GM12878 (cell line): ENCODE measurements at regions not wholly inside any gene's neighbourhood (a gene's known extent, or its start where the extent isn't known, plus 50 kb on each side); places are given as distances from the start of the nearest gene placed in this dataset.

Experiments used
- ATAC-seq: fragments of 200-7000 bp; cut with Tn5 transposase; 3 replicates; pipeline ENCODE4 v1.9.1; 2020; ENCODE audit warnings: mild to moderate bottlenecking, moderate library complexity
- BruUV-seq: library from RNA; stranded (reverse); fragments of 400-500 nt; replicated peaks from 2 replicates; lab custom pipeline; 2021; lab: Mats Ljungman, UMichigan
- CTCF ChIA-PET: fragments of 300-600 bp; sonication (Branson Sonifier 250); formaldehyde crosslinking; extraction: SDS; loops from one replicate; lab custom pipeline; 2021; ENCODE audit warnings: inconsistent platforms; lab: Yijun Ruan, JAX
- POLR2A ChIA-PET: fragments of 350-600 bp; formaldehyde crosslinking; extraction: SDS; loops from one replicate; lab custom pipeline; 2021; ENCODE audit warnings: inconsistent platforms; lab: Charles Lee
- RAD21 ChIA-PET: fragments of 300-600 bp; sonication (Branson Sonifier 250); formaldehyde crosslinking; loops from one replicate; lab custom pipeline; 2023; ENCODE audit warnings: antibody characterized with exemption; ENCODE audit not compliant: unreplicated experiment; lab: Charles Lee
- SMC1A ChIA-PET: fragments of 300-600 bp; sonication (Branson Sonifier 250); formaldehyde crosslinking; loops from one replicate; lab custom pipeline; 2023; ENCODE audit not compliant: unreplicated experiment, uncharacterized antibody; lab: Charles Lee
- DNase-seq: peaks from one replicate; pipeline ENCODE4 v3.0.0-alpha.2; 2011; ENCODE audit warnings: low read depth, low spot score
- FAIRE-seq: peaks from 3 replicates; lab custom pipeline; 2011; peaks lifted over from hg19 to GRCh38; lab: Jason Lieb, UNC
- H2AFZ ChIP-seq: 2 replicates; pipeline ENCODE4 v1.6.0; 2011; ENCODE audit warnings: low read depth, low read length, control low read depth; ENCODE audit not compliant: control insufficient read depth
- H3K27ac ChIP-seq: 2 replicates; pipeline ENCODE4 v1.5.1; 2011; ENCODE audit warnings: control low read depth; ENCODE audit not compliant: control insufficient read depth, insufficient read depth
- H3K27me3 ChIP-seq, 2 experiments: replicated peaks in 1 of 2; 2 replicates each; pipeline versions ENCODE4 v1.6.0 to v1.6.1; 2011; ENCODE audit warnings: low read length in 1 of 2; ENCODE audit not compliant: control insufficient read depth in 2 of 2, insufficient read depth in 2 of 2
- H3K36me3 ChIP-seq, 2 experiments: 2 replicates each; pipeline ENCODE4 v1.5.1; 2011; ENCODE audit warnings: low read length in 1 of 2; ENCODE audit not compliant: control insufficient read depth in 2 of 2, insufficient read depth in 2 of 2
- H3K4me1 ChIP-seq: 2 replicates; pipeline ENCODE4 v1.6.1; 2011; ENCODE audit warnings: mild to moderate bottlenecking, low read length, moderate library complexity, mixed read lengths; ENCODE audit not compliant: control insufficient read depth, insufficient read depth
- H3K4me2 ChIP-seq: 2 replicates; pipeline ENCODE4 v1.6.0; 2011; ENCODE audit warnings: control low read depth; ENCODE audit not compliant: control insufficient read depth, insufficient read depth
- H3K4me3 ChIP-seq: fragments of 200-600 bp; sonication (generic); 2 replicates; pipeline ENCODE4 v1.5.1; 2016
- H3K79me2 ChIP-seq: 2 replicates; pipeline ENCODE4 v1.6.0; 2011; ENCODE audit warnings: low read length; ENCODE audit not compliant: control insufficient read depth, insufficient read depth
- H3K9ac ChIP-seq: 2 replicates; pipeline ENCODE4 v1.8.0; 2011; ENCODE audit warnings: low read length, control low read depth, mixed read lengths; ENCODE audit not compliant: control insufficient read depth, insufficient read depth
- H3K9me3 ChIP-seq: replicated peaks from 3 replicates; pipeline ENCODE4 v1.5.1; 2011; ENCODE audit warnings: mild to moderate bottlenecking, low read length; ENCODE audit not compliant: control insufficient read depth, insufficient read depth
- H4K20me1 ChIP-seq: 2 replicates; pipeline ENCODE4 v1.6.0; 2011; ENCODE audit not compliant: control insufficient read depth, insufficient read depth
- CBFB ChIP-seq: IDR thresholded peaks from 2 replicates; pipeline ENCODE4 v1.6.1; 2016; ENCODE audit warnings: antibody characterized with exemption, low read depth
- CEBPB ChIP-seq, 2 experiments: fragments of 150-350 bp in 1 of 2; IDR thresholded peaks; 2 replicates each; pipeline ENCODE4 v1.6.1; 2012 to 2014; ENCODE audit warnings: low read depth in 2 of 2, low read length in 2 of 2, borderline replicate concordance in 1 of 2, inconsistent platforms in 1 of 2
- ELK1 ChIP-seq: IDR thresholded peaks from 2 replicates; pipeline ENCODE4 v1.6.1; 2012; ENCODE audit warnings: low read depth, low read length, improper control_type of control experiment
- ETV6 ChIP-seq, 2 experiments: fragments of 450-650 bp in 1 of 2; IDR thresholded peaks in 1 of 2; conservative IDR thresholded peaks in 1 of 2; 2 replicates each; pipeline ENCODE4 v1.6.1; 2014; ENCODE audit warnings: antibody characterized with exemption in 1 of 2, borderline replicate concordance in 1 of 2, low read depth in 1 of 2, mild to moderate bottlenecking in 1 of 2, moderate library complexity in 1 of 2
- HDAC2 ChIP-seq: fragments of 200-600 bp; sonication (generic); IDR thresholded peaks from 2 replicates; pipeline ENCODE4 v1.6.1; 2017
- MTA3 ChIP-seq: IDR thresholded peaks from 2 replicates; pipeline ENCODE4 v1.6.1; 2012; ENCODE audit warnings: low read length, inconsistent platforms, borderline replicate concordance
- MYC ChIP-seq: IDR thresholded peaks from 2 replicates; pipeline ENCODE4 v1.6.1; 2011; ENCODE audit warnings: mild to moderate bottlenecking, low read length, moderate library complexity, inconsistent platforms; ENCODE audit not compliant: insufficient read depth, insufficient replicate concordance, insufficient read length, severe bottlenecking
- RB1 ChIP-seq: fragments of 450-650 bp; formaldehyde crosslinking; IDR thresholded peaks from 2 replicates; pipeline ENCODE4 v1.6.1; 2017; ENCODE audit warnings: mild to moderate bottlenecking, borderline replicate concordance
- SUZ12 ChIP-seq: fragments of 200-600 bp; sonication (generic); IDR thresholded peaks from one replicate; pipeline ENCODE4 v1.6.1; 2018; ENCODE audit warnings: antibody characterized with exemption, mild to moderate bottlenecking; ENCODE audit not compliant: unreplicated experiment
- TAF1 ChIP-seq: IDR thresholded peaks from 2 replicates; pipeline ENCODE4 v1.6.1; 2011; ENCODE audit warnings: mild to moderate bottlenecking, low read depth, low read length, borderline replicate concordance
- ZNF24 ChIP-seq: fragments of 450-650 bp; IDR thresholded peaks from 2 replicates; pipeline ENCODE4 v1.6.1; 2017; ENCODE audit warnings: antibody characterized with exemption, mild to moderate bottlenecking
- WGBS: methylation state at CpG from one replicate; pipeline ENCODE4 v1.1.6; 2016; ENCODE audit warnings: low lambda C conversion rate; ENCODE audit not compliant: insufficient replicate concordance, insufficient coverage; ENCODE audit errors: missing lambda C conversion rate; 5-methylcytosine and 5-hydroxymethylcytosine counted together
- in situ Hi-C: fragments of 300-500 bp; cut with MboI; formaldehyde crosslinking; loops from 9 replicates; pipeline ENCODE4 v1.14.3; 2018; ENCODE audit warnings: mixed read lengths
- intact Hi-C: fragments of 100-400 bp; cut with micrococcal nuclease; formaldehyde crosslinking; loops from one replicate; pipeline ENCODE4 v1.14.2; 2022; ENCODE audit not compliant: unreplicated experiment
- TF ChIP-seq, protein P1 (sequence below): fragments of 450-650 bp; IDR thresholded peaks from 2 replicates; pipeline ENCODE4 v1.6.1; 2017; ENCODE audit warnings: mild to moderate bottlenecking, moderate library complexity
- TF ChIP-seq, protein P2 (sequence below): fragments of 450-650 bp; formaldehyde crosslinking; IDR thresholded peaks from 2 replicates; pipeline ENCODE4 v1.4.0; 2020; ENCODE audit warnings: mild to moderate bottlenecking, moderate library complexity

- TF ChIP-seq, protein P1, sequence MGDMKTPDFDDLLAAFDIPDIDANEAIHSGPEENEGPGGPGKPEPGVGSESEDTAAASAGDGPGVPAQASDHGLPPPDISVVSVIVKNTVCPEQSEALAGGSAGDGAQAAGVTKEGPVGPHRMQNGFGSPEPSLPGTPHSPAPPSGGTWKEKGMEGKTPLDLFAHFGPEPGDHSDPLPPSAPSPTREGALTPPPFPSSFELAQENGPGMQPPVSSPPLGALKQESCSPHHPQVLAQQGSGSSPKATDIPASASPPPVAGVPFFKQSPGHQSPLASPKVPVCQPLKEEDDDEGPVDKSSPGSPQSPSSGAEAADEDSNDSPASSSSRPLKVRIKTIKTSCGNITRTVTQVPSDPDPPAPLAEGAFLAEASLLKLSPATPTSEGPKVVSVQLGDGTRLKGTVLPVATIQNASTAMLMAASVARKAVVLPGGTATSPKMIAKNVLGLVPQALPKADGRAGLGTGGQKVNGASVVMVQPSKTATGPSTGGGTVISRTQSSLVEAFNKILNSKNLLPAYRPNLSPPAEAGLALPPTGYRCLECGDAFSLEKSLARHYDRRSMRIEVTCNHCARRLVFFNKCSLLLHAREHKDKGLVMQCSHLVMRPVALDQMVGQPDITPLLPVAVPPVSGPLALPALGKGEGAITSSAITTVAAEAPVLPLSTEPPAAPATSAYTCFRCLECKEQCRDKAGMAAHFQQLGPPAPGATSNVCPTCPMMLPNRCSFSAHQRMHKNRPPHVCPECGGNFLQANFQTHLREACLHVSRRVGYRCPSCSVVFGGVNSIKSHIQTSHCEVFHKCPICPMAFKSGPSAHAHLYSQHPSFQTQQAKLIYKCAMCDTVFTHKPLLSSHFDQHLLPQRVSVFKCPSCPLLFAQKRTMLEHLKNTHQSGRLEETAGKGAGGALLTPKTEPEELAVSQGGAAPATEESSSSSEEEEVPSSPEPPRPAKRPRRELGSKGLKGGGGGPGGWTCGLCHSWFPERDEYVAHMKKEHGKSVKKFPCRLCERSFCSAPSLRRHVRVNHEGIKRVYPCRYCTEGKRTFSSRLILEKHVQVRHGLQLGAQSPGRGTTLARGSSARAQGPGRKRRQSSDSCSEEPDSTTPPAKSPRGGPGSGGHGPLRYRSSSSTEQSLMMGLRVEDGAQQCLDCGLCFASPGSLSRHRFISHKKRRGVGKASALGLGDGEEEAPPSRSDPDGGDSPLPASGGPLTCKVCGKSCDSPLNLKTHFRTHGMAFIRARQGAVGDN: no peak
- no peak for TF ChIP-seq MTA3
- TF ChIP-seq RB1: no peak
- TF ChIP-seq ETV6 (conservative IDR thresholded peaks at IDR 0.05 in 1 of 2, IDR thresholded peaks at IDR 0.05 in 1 of 2; ENCODE audit: borderline replicate concordance in 1 of 2, low read depth in 1 of 2): no peak
Measured at GRCh38 chr15:95180530-95180929, 949.2 kb downstream of the MCTP2 start (continued).

DNA sequence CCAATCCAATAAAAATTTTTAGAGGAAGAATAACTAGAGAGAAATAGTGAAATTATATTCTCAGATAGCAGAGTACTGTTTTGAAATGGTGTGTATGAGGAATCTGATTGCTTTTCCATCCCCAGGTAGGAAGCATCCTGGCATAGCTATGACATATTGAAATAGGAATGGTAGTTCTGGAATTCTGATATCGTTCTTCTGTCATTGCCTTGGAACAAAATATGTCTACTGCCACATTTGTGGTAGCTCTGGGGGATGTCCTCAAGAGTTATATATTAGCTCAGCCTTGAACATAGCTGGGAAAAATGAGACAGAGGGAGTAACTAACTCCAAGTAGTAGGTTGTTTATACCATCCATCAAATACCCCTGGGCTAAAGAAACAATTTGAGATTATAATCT, 950.7 kb downstream of the MCTP2 start:
- FAIRE-seq (no peak), DNase-seq (no peak), ATAC-seq (no peak)
- Histone ChIP-seq H3K27me3 (no peaks in the 10 kb centered on the region), H3K4me1 (no peaks in the 10 kb centered on the region), H3K9me3 (no peaks in the 10 kb centered on the region), H3K27ac (no peak overlapping the region), H3K36me3 (no peaks in the 10 kb centered on the region), H3K79me2 (no peaks in the 10 kb centered on the region), H3K4me3 (no peak overlapping the region), H3K4me2 (no peak overlapping the region), H3K9ac (no peak overlapping the region), H4K20me1 (no peaks in the 10 kb centered on the region), H2AFZ (no peak overlapping the region)
- SMC1A ChIA-PET: no interaction called here
- in situ Hi-C loops (no loop called here), intact Hi-C loops (no loop called here)
- POLR2A ChIA-PET: no interaction called here
- no TSS peak for BruUV-seq
- RAD21 ChIA-PET: no interaction called here
- 0% methylated on average over 1 of the region's 1 CpG for WGBS
- CTCF ChIA-PET: no interaction called here
- TF ChIP-seq SUZ12 (no peak), MYC (no peak), TAF1 (no peak), CEBPB (IDR thresholded peaks at IDR 0.05; ENCODE audit: borderline replicate concordance in 1 of 2, low read depth in 2 of 2, low read length in 2 of 2) (no peak), ELK1 (no peak), CBFB (no peak), ZNF24 (no peak), HDAC2 (no peak)
- TF ChIP-seq, protein P2, sequence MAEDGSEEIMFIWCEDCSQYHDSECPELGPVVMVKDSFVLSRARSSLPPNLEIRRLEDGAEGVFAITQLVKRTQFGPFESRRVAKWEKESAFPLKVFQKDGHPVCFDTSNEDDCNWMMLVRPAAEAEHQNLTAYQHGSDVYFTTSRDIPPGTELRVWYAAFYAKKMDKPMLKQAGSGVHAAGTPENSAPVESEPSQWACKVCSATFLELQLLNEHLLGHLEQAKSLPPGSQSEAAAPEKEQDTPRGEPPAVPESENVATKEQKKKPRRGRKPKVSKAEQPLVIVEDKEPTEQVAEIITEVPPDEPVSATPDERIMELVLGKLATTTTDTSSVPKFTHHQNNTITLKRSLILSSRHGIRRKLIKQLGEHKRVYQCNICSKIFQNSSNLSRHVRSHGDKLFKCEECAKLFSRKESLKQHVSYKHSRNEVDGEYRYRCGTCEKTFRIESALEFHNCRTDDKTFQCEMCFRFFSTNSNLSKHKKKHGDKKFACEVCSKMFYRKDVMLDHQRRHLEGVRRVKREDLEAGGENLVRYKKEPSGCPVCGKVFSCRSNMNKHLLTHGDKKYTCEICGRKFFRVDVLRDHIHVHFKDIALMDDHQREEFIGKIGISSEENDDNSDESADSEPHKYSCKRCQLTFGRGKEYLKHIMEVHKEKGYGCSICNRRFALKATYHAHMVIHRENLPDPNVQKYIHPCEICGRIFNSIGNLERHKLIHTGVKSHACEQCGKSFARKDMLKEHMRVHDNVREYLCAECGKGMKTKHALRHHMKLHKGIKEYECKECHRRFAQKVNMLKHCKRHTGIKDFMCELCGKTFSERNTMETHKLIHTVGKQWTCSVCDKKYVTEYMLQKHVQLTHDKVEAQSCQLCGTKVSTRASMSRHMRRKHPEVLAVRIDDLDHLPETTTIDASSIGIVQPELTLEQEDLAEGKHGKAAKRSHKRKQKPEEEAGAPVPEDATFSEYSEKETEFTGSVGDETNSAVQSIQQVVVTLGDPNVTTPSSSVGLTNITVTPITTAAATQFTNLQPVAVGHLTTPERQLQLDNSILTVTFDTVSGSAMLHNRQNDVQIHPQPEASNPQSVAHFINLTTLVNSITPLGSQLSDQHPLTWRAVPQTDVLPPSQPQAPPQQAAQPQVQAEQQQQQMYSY (CRISPR knock-in tag): no peak
